ENCODE measurements at regions not wholly inside any gene's neighbourhood (a gene's known extent, or its start where the extent isn't known, plus 50 kb on each side); places are given as distances from the start of the nearest gene placed in this dataset.

DNA sequence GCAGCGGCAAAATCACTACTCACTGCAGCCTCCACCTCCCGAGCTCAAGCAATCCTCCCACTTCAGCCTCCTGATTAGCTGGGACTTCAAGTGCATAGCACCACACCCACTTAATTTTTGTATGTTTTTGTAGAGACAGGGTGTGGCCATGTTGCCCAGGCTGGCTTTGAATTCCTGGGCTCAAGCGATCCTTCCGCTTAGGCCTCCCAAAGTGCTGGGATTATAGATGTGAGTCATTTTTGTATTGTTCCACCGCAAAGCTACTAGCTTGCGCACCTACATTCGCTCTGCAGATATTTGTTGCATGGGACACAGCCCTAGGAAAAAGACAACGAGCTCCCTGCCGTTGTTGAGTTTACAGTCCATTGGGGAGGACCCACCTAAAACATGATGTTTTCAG lies 173.5 kb upstream of the AGAP1 start:
- TF ChIP-seq POLR2AphosphoS5 (IDR thresholded peaks at IDR 0.05): no peak
- TF ChIP-seq, protein P1, sequence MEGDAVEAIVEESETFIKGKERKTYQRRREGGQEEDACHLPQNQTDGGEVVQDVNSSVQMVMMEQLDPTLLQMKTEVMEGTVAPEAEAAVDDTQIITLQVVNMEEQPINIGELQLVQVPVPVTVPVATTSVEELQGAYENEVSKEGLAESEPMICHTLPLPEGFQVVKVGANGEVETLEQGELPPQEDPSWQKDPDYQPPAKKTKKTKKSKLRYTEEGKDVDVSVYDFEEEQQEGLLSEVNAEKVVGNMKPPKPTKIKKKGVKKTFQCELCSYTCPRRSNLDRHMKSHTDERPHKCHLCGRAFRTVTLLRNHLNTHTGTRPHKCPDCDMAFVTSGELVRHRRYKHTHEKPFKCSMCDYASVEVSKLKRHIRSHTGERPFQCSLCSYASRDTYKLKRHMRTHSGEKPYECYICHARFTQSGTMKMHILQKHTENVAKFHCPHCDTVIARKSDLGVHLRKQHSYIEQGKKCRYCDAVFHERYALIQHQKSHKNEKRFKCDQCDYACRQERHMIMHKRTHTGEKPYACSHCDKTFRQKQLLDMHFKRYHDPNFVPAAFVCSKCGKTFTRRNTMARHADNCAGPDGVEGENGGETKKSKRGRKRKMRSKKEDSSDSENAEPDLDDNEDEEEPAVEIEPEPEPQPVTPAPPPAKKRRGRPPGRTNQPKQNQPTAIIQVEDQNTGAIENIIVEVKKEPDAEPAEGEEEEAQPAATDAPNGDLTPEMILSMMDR (IDR thresholded peaks at IDR 0.05): no peak
- TF ChIP-seq POLR2A (IDR thresholded peaks at IDR 0.05): no peak
- DNase-seq (ENCODE audit: low spot score in 2 of 2): no peak
- H3K27me3 ChIP-seq: peaks cover 0 to 3% of the 10 kb centered on the region in 2 donors
- H3K4me3 ChIP-seq: no peak overlapping the region
- intact Hi-C loops (cut with DNase I; ENCODE audit: low total_unique reads): loop anchor here (5.0 kb wide), 1 partner anchor 348 kb away; no protein-coding TSS in a partner anchor
- H3K27ac ChIP-seq: no peak overlapping the region
- no peaks in the 10 kb centered on the region for H3K4me1 ChIP-seq
- H3K36me3 ChIP-seq: no peaks in the 10 kb centered on the region
- no peaks in the 10 kb centered on the region for H3K9me3 ChIP-seq

DNA sequence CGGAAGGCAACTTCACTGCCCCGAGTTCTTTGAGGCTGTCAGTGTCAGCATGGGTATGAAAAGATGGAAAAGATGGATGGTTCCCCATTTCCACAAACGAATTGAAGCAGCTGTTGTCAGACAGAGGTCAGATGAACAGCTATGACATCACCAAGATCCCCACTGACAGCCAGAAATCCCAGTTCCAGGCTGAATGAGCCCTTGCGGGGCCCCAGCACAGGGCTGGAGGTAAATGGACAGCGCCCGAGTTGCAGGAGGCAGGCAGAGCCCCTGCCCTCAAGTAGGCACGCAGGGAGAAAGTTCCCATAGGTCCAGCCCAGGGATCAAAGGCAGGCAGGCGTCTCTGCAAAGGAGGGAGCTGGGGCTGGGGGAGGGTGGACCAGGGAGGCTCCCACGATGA lies 169.5 kb upstream of the AGAP1 start:
- TF ChIP-seq, protein P1 (IDR thresholded peaks at IDR 0.05): no peak
- no peak for TF ChIP-seq POLR2A (IDR thresholded peaks at IDR 0.05)
- no peak for TF ChIP-seq POLR2AphosphoS5 (IDR thresholded peaks at IDR 0.05)
- Histone ChIP-seq H3K4me1 (no peaks in the 10 kb centered on the region), H3K9me3 (no peaks in the 10 kb centered on the region), H3K36me3 (no peaks in the 10 kb centered on the region), H3K27me3 (peaks cover 0 to 3% of the 10 kb centered on the region in 2 donors), H3K27ac (no peak overlapping the region), H3K4me3 (no peak overlapping the region)
- intact Hi-C loops (cut with DNase I; ENCODE audit: low total_unique reads): loop anchor here (5.0 kb wide), 1 partner anchor 352 kb away; no protein-coding TSS in a partner anchor
- no peak for DNase-seq (ENCODE audit: low spot score in 2 of 2)

DNA sequence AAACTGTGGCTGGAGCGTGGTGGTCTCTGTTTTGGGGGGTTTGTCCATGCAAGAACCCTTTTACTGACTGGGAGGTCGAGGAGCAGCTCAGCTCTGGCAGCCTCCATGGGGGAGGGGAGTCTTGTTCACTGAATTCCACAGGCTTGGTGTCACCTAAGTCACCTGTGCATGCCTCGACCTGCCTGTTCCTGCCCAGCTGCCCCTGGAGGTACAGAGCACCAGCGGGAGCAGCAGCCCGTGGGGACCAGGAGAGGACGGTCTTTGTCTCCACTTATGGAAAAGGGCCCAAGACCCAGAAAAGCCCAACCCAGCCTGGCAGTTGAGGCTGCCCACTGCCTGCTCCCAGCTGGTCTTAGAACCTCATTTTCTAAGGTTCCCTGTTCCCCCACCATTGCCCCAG lies 168.7 kb upstream of the AGAP1 start:
- TF ChIP-seq POLR2AphosphoS5 (IDR thresholded peaks at IDR 0.05) (no peak), POLR2A (IDR thresholded peaks at IDR 0.05) (no peak)
- TF ChIP-seq, protein P1 (IDR thresholded peaks at IDR 0.05): no peak
- peaks cover 0 to 3% of the 10 kb centered on the region in 2 donors for H3K27me3 ChIP-seq
- intact Hi-C loops (cut with DNase I; ENCODE audit: low total_unique reads): no loop called here
- no peaks in the 10 kb centered on the region for H3K36me3 ChIP-seq
- no peaks in the 10 kb centered on the region for H3K9me3 ChIP-seq
- H3K4me3 ChIP-seq: no peak overlapping the region
- H3K4me1 ChIP-seq: no peaks in the 10 kb centered on the region
- DNase-seq (ENCODE audit: low spot score in 2 of 2): no peak
- no peak overlapping the region for H3K27ac ChIP-seq

DNA sequence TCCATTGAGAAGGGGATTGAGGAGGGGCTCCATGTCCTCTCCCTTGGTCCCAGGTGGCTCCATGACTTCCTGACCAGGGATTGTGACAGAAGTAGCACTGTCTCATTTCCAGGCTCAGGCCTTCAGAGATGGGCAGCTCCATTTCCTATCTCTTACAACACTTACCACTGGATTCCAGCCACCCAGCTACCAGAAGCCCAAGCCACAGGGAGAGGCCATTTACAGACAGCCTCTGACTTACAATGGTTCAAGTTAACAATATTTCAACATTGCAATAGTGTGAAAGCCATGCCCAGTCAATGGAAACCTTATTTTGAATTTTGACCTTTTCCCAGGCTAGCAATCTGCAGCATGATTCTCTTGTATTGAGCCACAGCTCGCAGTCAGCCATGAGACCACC lies 164.9 kb upstream of the AGAP1 start:
- Histone ChIP-seq H3K9me3 (peaks cover 0 to 6% of the 10 kb centered on the region in 2 donors), H3K36me3 (no peaks in the 10 kb centered on the region), H3K27me3 (no peaks in the 10 kb centered on the region), H3K27ac (no peak overlapping the region), H3K4me3 (no peak overlapping the region), H3K4me1 (no peaks in the 10 kb centered on the region)
- intact Hi-C loops (cut with DNase I; ENCODE audit: low total_unique reads): no loop called here
- TF ChIP-seq POLR2A (IDR thresholded peaks at IDR 0.05): no peak
- TF ChIP-seq POLR2AphosphoS5 (IDR thresholded peaks at IDR 0.05): no peak
- TF ChIP-seq, protein P1 (IDR thresholded peaks at IDR 0.05): no peak
- DNase-seq (ENCODE audit: low spot score in 2 of 2): no peak

DNA sequence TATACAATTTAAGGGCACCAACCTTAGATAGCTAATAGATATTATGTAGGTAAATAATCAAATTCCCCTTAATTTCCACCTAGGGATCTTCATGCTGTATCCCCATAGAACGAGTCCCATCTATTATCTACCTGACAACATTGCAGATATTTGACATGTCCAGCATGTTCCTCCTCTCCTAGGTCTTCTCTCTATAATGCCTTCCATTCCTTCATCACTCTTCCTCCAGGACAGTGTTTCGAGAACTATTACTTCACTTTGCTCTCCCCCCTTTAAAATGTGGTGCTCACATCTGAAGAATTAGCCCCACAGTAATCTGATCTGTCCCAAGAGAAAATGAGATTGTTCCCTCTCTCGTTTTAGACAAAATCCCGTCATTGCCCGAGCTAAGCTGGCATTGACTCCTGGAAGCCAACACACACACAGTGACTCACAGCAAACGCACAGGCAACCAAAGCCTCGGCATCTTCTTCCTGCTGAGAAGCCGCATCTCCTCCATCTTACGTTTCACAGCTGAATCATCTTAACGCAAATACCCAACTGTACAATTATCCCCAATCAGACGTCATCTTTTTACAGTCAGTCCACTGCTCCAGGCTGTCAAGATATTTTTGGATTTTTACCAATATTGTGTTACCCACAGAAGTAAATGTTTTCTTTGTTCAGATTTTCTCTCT lies 162.9 kb upstream of the AGAP1 start:
- TF ChIP-seq POLR2A (IDR thresholded peaks at IDR 0.05) (no peak), POLR2AphosphoS5 (IDR thresholded peaks at IDR 0.05) (peak in 1 of 3 donors; percentile 30)
- DNase-seq (ENCODE audit: low spot score in 2 of 2): peak; percentile 43 to 66
- intact Hi-C loops (cut with DNase I; ENCODE audit: low total_unique reads): no loop called here
- Histone ChIP-seq H3K4me1 (no peaks in the 10 kb centered on the region), H3K4me3 (peak overlapping the region in 1 of 3 donors; percentile 13), H3K27ac (peak overlapping the region; percentile 0 to 32), H3K36me3 (no peaks in the 10 kb centered on the region), H3K9me3 (peaks cover 0 to 6% of the 10 kb centered on the region in 2 donors), H3K27me3 (no peaks in the 10 kb centered on the region)

Measured in breast epithelium (tissue), 4 donors.